ENCODE measurements at regions not wholly inside any gene's neighbourhood (a gene's known extent, or its start where the extent isn't known, plus 50 kb on each side); places are given as distances from the start of the nearest gene placed in this dataset.
"Not testable (repeated sequence)": the region's sequence is repeated elsewhere in the genome, so short reads cannot be mapped to it uniquely, and the experiment has no call there.

DNA sequence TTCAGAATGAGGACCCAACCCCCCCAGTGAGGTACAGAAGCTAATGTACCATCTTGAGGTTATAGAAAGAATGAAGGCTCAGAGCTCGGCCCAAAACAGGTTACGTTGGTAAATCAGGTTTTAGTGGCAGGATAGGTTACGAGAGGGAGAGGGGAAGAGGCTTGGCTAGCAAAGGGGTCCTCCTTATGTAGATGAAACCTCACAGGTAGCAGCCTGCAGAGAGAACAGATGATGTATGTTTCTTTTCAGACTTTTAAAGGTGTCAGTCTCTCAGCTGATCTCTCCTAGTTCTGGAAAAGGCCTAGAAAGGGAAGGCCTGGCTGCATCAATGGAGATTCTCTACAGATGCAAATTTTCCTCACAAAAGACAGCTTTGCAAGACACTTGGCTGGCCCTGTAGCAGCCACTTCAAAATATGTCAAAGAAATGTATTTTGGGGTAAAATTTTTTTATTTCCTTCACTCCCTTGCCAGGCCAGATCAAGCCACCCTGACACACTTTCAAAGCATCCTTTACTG is 71.7 kb upstream of the CPSF6 start:
- H3K27ac Mint-ChIP-seq, result no peak overlapping the region
- no peak overlapping the region for H3K4me3 Mint-ChIP-seq
- DNase-seq (ENCODE audit: low spot score in 2 of 2), result no peak

DNA sequence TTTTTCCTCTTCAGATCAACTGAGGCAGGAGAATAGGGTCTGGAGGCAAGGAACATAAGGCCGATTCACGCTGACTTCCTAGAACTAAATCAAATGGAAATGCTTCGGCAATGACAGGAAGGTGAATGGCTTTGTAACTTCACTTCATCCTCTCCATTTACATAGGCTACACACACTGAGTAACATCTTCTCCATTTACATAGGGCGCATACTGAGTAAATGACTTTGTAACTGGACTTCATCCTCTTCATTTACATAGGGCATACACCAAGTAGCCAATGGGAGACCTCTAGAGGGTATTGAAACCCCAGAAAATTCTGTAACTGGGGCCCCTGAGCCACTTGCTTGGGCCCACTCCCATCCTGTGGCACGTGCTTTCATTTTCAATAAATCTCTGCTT is 71.0 kb upstream of the CPSF6 start:
- ATAC-seq (ENCODE audit: low read depth) (no peak), DNase-seq (ENCODE audit: low spot score in 2 of 2) (no peak)
- no peak overlapping the region for H3K4me3 Mint-ChIP-seq
- peaks cover 2% of the 10 kb centered on the region for H3K27me3 Mint-ChIP-seq
- no peaks in the 10 kb centered on the region for H3K9me3 Mint-ChIP-seq
- H3K4me1 Mint-ChIP-seq, result no peaks in the 10 kb centered on the region
- H3K27ac Mint-ChIP-seq, result no peak overlapping the region
- H3K36me3 Mint-ChIP-seq, result no peaks in the 10 kb centered on the region

More for the DNA sequence above, 71.7 kb upstream of the CPSF6 start:
- Mint-ChIP-seq H3K27me3 (peaks cover 2% of the 10 kb centered on the region), H3K4me1 (no peaks in the 10 kb centered on the region), H3K9me3 (no peaks in the 10 kb centered on the region), H3K36me3 (no peaks in the 10 kb centered on the region)
- ATAC-seq (ENCODE audit: low read depth), result no peak

DNA sequence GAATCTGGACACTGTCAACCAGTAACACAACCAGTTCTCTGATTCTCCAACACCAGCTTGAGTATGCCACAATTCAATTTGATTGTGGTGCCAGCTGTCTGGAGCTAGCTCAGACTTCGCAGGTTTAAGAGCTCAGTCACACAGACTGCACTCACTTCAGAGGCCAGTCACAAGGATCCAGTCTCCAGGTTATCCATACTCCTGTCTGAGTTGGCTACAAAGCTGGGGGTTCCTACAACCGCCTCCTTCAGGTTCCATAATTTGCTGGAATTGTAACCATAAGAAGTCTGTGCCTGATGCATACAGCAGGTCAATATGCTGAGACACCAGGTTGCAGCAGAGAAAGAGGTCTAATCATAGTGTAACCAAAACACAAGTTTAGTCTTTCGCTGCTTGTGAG is 70.5 kb upstream of the CPSF6 start:
- ATAC-seq (ENCODE audit: low read depth) (no peak), DNase-seq (ENCODE audit: low spot score in 2 of 2) (no peak)
- H3K36me3 Mint-ChIP-seq, result no peaks in the 10 kb centered on the region
- no peaks in the 10 kb centered on the region for H3K9me3 Mint-ChIP-seq
- peaks cover 2% of the 10 kb centered on the region for H3K27me3 Mint-ChIP-seq
- no peak overlapping the region for H3K4me3 Mint-ChIP-seq
- H3K27ac Mint-ChIP-seq, result no peak overlapping the region
- H3K4me1 Mint-ChIP-seq, result no peaks in the 10 kb centered on the region

DNA sequence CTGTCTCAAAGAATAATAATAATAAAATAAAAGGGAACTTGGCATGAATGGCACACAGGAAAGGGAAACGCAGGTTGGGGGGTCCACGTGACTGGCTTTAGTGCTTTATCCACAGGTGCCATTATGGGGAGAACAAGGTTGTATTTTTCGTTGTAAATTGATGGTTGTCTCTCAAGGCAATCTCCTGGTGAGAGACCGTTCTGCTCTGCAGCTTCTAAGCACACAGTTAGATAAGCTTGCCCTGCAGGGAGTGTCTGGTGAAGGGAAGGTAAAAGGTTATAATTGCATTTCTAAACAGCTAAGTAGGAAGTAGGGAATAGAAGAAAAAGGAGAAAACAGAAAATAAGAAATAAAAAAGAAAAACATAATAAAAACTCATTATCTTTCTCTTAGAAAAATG is 69.1 kb upstream of the CPSF6 start:
- peaks cover 2% of the 10 kb centered on the region for H3K36me3 Mint-ChIP-seq
- H3K27me3 Mint-ChIP-seq, result peaks cover 5% of the 10 kb centered on the region
- no peak overlapping the region for H3K4me3 Mint-ChIP-seq
- no peak overlapping the region for H3K27ac Mint-ChIP-seq
- ATAC-seq (ENCODE audit: low read depth), result no peak
- no peaks in the 10 kb centered on the region for H3K4me1 Mint-ChIP-seq
- DNase-seq (ENCODE audit: low spot score in 2 of 2), result no peak
- H3K9me3 Mint-ChIP-seq, result no peaks in the 10 kb centered on the region

DNA sequence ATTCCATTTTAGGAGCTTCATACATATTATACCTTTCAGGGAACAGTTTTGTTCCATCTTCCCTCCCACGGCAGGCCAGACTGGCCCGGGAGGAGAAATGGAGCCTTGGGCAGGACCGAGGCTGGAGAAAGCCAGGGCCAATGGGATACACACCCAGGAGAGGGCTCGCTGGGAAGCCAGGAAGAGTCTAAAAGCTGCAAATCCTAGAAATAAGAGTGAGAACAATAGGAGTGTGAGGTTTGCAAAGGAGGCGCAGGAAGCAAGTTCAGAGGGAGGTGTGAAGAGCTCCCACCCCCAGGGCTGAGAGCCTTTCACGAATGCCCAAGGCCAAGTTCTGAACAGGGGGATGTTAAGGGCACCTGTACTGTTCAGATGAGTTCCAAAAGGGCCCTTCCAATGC is 67.5 kb upstream of the CPSF6 start:
- Mint-ChIP-seq H3K4me1 (no peaks in the 10 kb centered on the region), H3K27ac (no peak overlapping the region), H3K36me3 (peaks cover 2% of the 10 kb centered on the region), H3K27me3 (peaks cover 5% of the 10 kb centered on the region), H3K4me3 (no peak overlapping the region), H3K9me3 (peaks cover 2% of the 10 kb centered on the region)
- DNase-seq (ENCODE audit: low spot score in 2 of 2) (no peak), ATAC-seq (ENCODE audit: low read depth) (no peak)

DNA sequence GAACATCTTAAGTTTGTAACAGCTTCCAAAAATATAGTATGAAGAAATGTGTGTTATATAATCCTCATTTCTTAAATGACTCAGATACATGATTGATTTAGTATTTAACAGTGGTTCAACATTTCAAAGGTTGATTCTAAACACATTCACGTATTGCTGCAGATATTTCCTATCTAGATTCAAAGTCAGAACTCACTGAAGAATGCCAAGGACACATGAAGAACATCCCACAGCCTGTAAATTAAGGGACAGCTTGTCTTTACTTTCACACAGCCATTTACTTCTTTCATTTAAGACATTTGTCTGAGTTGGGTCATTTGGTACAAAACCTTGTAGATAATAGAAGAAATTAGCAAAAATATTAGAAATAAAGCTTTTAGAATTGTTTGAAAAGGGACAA is 66.9 kb upstream of the CPSF6 start:
- peaks cover 2% of the 10 kb centered on the region for H3K9me3 Mint-ChIP-seq
- H3K36me3 Mint-ChIP-seq, result peaks cover 2% of the 10 kb centered on the region
- H3K4me1 Mint-ChIP-seq, result no peaks in the 10 kb centered on the region
- DNase-seq (ENCODE audit: low spot score in 2 of 2) (no peak), ATAC-seq (ENCODE audit: low read depth) (no peak)
- H3K27me3 Mint-ChIP-seq, result peaks cover 5% of the 10 kb centered on the region
- H3K4me3 Mint-ChIP-seq, result no peak overlapping the region
- H3K27ac Mint-ChIP-seq, result no peak overlapping the region

DNA sequence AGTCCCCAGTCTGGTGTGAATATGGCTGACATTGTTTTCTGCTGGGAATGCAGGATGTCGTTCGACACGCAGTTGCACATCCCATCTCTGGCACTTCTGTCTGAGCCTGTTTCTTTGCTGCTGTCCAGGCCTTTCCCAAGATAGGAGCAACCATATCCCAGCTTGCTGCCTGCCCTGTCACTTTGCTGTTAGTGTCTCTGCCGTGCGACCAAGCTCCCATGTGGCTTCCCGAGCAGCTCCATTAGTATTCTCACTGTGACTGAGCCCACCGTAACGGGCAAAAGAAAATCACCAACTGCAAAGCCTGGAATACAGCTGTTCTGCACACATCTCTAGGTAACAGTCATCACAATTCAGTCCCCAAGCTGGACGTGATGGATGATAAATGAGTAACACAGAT is 66.0 kb upstream of the CPSF6 start:
- no peak for ATAC-seq (ENCODE audit: low read depth)
- peaks cover 2% of the 10 kb centered on the region for H3K9me3 Mint-ChIP-seq
- peaks cover 5% of the 10 kb centered on the region for H3K27me3 Mint-ChIP-seq
- H3K4me3 Mint-ChIP-seq, result no peak overlapping the region
- DNase-seq (ENCODE audit: low spot score in 2 of 2), result no peak
- no peak overlapping the region for H3K27ac Mint-ChIP-seq
- H3K36me3 Mint-ChIP-seq, result peaks cover 2% of the 10 kb centered on the region
- H3K4me1 Mint-ChIP-seq, result no peaks in the 10 kb centered on the region

DNA sequence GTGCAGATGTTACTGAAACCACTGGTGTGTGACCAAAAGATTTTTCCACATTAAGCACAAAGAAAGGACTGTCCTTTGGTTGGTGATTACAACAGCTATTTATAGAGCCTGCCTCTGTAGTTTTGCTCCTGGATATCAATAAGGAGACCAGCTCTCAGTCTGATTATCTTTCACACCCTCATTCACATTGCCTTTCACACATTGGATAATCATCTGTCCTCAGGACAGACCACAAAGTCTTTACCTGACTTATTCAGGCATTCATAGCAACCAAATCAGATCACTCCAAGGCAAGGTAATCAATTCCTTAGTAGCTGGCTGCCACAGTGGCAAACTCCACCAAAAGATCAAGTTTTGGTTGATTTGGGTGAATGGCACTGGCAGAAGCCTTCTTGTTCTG is 59.6 kb upstream of the CPSF6 start:
- H3K27me3 Mint-ChIP-seq, result peaks cover 8% of the 10 kb centered on the region
- DNase-seq (ENCODE audit: low spot score in 2 of 2) (no peak), ATAC-seq (ENCODE audit: low read depth) (no peak)
- H3K27ac Mint-ChIP-seq, result no peak overlapping the region
- peaks cover 2% of the 10 kb centered on the region for H3K9me3 Mint-ChIP-seq
- no peaks in the 10 kb centered on the region for H3K36me3 Mint-ChIP-seq
- no peak overlapping the region for H3K4me3 Mint-ChIP-seq
- H3K4me1 Mint-ChIP-seq, result no peaks in the 10 kb centered on the region

DNA sequence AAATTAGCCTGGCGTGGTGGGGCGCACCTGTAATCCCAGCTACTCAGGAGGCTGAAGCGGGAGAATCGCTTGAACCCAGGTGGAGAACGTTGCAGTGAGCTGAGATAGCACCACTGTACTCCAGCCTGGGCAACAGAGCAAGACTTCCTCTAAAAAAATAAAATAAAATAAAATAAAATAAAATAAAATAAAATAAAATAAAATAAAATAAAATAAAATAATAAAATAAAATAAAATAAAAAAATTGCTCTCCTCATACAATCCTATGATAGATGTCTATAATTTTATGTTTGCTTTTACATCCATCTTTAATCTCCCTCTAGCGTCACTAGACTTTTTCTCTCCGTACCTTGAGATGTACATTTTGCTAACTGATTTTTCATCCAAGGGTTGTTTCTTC is 51.8 kb upstream of the CPSF6 start:
- not testable (repeated sequence) for H3K27ac Mint-ChIP-seq; H3K4me3 Mint-ChIP-seq; ATAC-seq (ENCODE audit: low read depth); H3K4me1 Mint-ChIP-seq; H3K9me3 Mint-ChIP-seq; H3K36me3 Mint-ChIP-seq; DNase-seq (ENCODE audit: low spot score in 2 of 2); H3K27me3 Mint-ChIP-seq

DNA sequence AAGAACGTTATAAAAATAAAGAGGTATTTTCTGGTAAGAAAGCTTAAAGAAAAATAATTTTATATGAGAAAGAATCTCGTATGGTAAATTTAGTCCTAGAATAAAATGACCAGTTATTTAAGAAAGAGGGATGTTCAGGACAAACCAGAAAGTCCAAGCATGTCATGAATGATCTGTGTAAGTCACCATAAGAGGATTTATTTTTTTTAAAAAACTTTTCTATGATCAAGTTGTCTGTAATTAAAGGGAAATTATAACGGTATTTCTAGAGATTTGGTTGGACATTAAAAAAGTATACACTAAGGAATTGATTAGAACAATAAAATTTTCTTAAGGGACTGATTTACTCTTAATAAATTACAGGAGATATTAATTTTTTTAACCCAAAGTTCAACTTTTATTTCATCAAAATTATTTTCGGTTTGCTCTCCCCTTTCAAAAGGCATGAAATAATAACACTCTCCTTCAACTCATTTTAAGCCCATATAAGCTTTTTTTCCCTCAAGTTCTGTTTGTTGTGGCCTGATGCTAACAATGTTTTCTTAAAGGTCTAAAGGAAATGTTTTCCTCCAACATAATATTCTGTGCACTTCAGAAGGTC is 49.9 kb upstream of the CPSF6 start:
- Mint-ChIP-seq H3K36me3 (peaks cover 4% of the 10 kb centered on the region), H3K4me1 (no peaks in the 10 kb centered on the region), H3K27me3 (no peaks in the 10 kb centered on the region), H3K4me3 (no peak overlapping the region), H3K27ac (no peak overlapping the region), H3K9me3 (peaks cover 8% of the 10 kb centered on the region)
- ATAC-seq (ENCODE audit: low read depth) (no peak), DNase-seq (ENCODE audit: low spot score in 2 of 2) (no peak)
